ENCODE measurements at regions not wholly inside any gene's neighbourhood (a gene's known extent, or its start where the extent isn't known, plus 50 kb on each side); places are given as distances from the start of the nearest gene placed in this dataset.

DNA sequence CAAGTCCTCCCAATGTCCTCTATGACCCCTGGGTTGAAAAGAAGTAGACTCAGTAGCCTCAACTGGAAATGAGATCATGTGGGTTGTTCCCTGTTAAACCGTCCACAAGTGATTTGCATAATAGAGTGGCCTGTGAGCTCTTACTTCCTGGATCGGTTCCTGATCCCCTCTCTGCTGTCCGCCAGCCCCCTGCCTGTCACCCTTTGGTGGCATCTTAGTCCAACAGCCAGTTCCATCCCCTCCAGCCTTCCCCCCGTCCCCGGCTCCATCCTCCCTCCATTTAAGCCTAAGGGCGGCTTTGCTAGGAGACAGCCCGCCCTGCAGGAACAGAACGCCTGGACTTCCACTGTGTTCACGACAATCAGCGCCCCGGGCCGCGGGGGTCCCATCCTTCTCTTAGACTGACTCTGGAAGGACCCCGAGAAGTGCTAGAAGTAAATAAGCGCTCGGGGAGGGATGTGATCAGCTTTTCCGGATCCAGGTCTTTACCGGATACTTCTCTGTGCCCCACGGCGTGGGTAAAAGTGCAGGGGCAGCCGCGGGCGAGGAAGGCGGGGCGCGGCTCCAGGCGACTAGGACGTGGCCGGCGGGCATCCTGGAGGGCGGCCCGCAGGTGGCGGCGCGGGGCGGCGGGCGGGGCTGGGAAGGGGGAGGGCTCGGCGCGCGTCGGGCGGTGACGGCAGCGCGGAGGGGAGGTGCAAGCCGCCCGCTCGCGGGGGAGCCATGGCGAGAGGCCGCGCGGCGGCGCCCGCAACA lies 51.2 kb upstream of the ULK4 start:
- peak; percentile 79 for DNase-seq

DNA sequence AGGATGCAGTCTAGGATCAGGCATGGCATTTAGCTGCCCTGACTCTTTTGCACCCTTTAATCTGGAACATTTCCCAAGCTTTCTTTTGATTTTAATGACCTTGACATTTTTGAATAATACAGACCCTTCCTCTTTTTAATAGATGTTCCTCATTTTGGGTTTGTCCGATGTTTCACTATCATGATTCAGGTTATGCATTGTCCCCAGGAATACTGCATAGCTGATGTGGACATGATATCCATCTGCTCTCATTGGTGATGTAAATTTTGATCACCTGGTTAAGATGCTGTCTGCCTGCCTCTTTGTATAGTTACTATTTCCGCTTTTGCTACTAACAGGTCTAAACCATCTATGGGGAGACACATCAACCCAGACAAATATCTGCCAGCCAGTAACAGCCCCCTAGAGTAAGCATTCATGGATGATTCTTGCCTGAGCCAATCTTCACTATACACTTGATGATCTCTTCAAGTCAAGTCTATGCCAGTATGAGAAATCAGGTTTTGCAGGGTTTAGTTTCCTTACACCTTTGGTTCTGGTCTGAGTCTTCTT lies 50.6 kb upstream of the ULK4 start:
- peak; percentile 24 for DNase-seq

All from NCI-H69 (cell line).